Astrocyte (in vitro differentiated cells and primary cell): ENCODE measurements at regions not wholly inside any gene's neighbourhood (a gene's known extent, or its start where the extent isn't known, plus 50 kb on each side); places are given as distances from the start of the nearest gene placed in this dataset.

Source experiments
- EZH2 ChIP-seq: IDR thresholded peaks from 2 replicates; pipeline ENCODE4 v1.6.1; 2012; ENCODE audit warnings: mild to moderate bottlenecking, low read length, inconsistent platforms; ENCODE audit not compliant: insufficient read depth
- TF ChIP-seq, protein P1 (sequence below): IDR thresholded peaks from 2 replicates; pipeline ENCODE4 v1.5.1; 2011; ENCODE audit warnings: low read depth, mild to moderate bottlenecking, inconsistent platforms, low read length, moderate library complexity; ENCODE audit not compliant: insufficient read depth

- no peak for TF ChIP-seq EZH2
- TF ChIP-seq, protein P1, sequence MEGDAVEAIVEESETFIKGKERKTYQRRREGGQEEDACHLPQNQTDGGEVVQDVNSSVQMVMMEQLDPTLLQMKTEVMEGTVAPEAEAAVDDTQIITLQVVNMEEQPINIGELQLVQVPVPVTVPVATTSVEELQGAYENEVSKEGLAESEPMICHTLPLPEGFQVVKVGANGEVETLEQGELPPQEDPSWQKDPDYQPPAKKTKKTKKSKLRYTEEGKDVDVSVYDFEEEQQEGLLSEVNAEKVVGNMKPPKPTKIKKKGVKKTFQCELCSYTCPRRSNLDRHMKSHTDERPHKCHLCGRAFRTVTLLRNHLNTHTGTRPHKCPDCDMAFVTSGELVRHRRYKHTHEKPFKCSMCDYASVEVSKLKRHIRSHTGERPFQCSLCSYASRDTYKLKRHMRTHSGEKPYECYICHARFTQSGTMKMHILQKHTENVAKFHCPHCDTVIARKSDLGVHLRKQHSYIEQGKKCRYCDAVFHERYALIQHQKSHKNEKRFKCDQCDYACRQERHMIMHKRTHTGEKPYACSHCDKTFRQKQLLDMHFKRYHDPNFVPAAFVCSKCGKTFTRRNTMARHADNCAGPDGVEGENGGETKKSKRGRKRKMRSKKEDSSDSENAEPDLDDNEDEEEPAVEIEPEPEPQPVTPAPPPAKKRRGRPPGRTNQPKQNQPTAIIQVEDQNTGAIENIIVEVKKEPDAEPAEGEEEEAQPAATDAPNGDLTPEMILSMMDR = no peak
These were observed 381.1 kb downstream of the ADGRL2 start for GRCh38 chr1:82181846-82182245.
